ENCODE measurements at regions not wholly inside any gene's neighbourhood (a gene's known extent, or its start where the extent isn't known, plus 50 kb on each side); places are given as distances from the start of the nearest gene placed in this dataset.
A peak's percentile ranks its signal among the peaks of the same experiment; 100 is the strongest.

DNA sequence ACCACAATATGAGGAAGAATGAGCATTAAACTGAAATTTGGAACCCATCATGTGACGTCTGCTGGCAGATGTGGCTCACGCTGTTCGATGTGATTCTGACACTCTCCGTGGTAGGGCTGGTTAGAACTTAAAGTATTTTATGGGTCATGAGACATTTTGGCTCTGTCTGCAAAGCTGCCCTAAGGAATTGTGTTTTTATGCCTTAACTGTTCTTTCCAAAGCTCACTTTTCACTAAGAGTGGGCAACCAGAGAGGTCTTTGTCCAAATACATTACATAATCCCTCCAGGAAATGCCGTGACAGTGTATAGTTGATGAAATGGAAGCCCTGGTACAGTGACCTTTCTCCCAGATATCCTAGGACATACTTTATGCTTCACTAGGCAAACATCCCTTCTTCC lies 119.1 kb downstream of the AQP4 start:
- peak overlapping the region; percentile 9 for H3K4me3 ChIP-seq (ENCODE audit: low read depth, low read length)
- peak; percentile 24 for DNase-seq (ENCODE audit: low read depth)
- TF ChIP-seq, protein P1, sequence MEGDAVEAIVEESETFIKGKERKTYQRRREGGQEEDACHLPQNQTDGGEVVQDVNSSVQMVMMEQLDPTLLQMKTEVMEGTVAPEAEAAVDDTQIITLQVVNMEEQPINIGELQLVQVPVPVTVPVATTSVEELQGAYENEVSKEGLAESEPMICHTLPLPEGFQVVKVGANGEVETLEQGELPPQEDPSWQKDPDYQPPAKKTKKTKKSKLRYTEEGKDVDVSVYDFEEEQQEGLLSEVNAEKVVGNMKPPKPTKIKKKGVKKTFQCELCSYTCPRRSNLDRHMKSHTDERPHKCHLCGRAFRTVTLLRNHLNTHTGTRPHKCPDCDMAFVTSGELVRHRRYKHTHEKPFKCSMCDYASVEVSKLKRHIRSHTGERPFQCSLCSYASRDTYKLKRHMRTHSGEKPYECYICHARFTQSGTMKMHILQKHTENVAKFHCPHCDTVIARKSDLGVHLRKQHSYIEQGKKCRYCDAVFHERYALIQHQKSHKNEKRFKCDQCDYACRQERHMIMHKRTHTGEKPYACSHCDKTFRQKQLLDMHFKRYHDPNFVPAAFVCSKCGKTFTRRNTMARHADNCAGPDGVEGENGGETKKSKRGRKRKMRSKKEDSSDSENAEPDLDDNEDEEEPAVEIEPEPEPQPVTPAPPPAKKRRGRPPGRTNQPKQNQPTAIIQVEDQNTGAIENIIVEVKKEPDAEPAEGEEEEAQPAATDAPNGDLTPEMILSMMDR (IDR thresholded peaks at IDR 0.05; ENCODE audit: low read depth, low read length, missing control alignments) = no peak
- in situ Hi-C loops (cut with HindIII; ENCODE audit: low sequenced_read_pairs) = no loop called here

GRCh38 chr18:26745288-26746181 lies 120.0 kb downstream of the AQP4 start:
- DNase-seq (ENCODE audit: low read depth) = no peak

GRCh38 chr18:26741758-26742157 lies 123.7 kb downstream of the AQP4 start:
- in situ Hi-C loops (cut with HindIII; ENCODE audit: low sequenced_read_pairs) = no loop called here
- DNase-seq (ENCODE audit: low read depth) = no peak
- TF ChIP-seq, protein P1 (IDR thresholded peaks at IDR 0.05; ENCODE audit: low read depth, low read length, missing control alignments) = no peak
- no peak overlapping the region for H3K4me3 ChIP-seq (ENCODE audit: low read depth, low read length)

More at GRCh38 chr18:26745288-26746181, 120.0 kb downstream of the AQP4 start:
- in situ Hi-C loops (cut with HindIII; ENCODE audit: low sequenced_read_pairs) = no loop called here
- TF ChIP-seq, protein P1 (IDR thresholded peaks at IDR 0.05; ENCODE audit: low read depth, low read length, missing control alignments) = no peak
- H3K4me3 ChIP-seq (ENCODE audit: low read depth, low read length) = no peak overlapping the region

DNA sequence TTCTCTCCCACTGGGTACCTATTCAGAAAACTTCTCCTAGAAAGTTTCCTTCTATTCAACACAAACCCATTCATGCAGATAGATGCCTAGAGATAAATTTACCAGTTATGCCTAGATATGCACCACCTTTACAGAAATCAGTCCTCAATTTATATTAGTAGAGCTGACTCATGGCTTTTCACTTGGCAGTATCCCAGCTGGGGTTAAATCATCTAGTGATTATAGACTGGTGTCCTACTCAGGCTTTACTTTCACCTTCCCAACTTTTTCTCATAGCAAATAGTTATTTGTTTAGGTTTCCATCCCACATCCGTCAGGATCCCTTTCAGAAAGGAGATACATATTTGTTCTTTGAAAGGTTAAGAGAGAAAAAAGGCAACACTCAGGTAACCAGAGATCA lies 124.5 kb downstream of the AQP4 start:
- TF ChIP-seq, protein P1 (IDR thresholded peaks at IDR 0.05; ENCODE audit: low read depth, low read length, missing control alignments) = no peak
- DNase-seq (ENCODE audit: low read depth) = no peak
- H3K4me3 ChIP-seq (ENCODE audit: low read depth, low read length) = no peak overlapping the region
- in situ Hi-C loops (cut with HindIII; ENCODE audit: low sequenced_read_pairs) = no loop called here

- H3K4me3 ChIP-seq (ENCODE audit: low read depth, low read length) = no peak overlapping the region
- no peak for DNase-seq (ENCODE audit: low read depth)
- in situ Hi-C loops (cut with HindIII; ENCODE audit: low sequenced_read_pairs) = no loop called here
- TF ChIP-seq, protein P1 (IDR thresholded peaks at IDR 0.05; ENCODE audit: low read depth, low read length, missing control alignments) = no peak
Measured at GRCh38 chr18:26740396-26740795, 125.1 kb downstream of the AQP4 start.

GRCh38 chr18:26738706-26739105 lies 126.8 kb downstream of the AQP4 start:
- H3K4me3 ChIP-seq (ENCODE audit: low read depth, low read length) = no peak overlapping the region
- no peak for DNase-seq (ENCODE audit: low read depth)
- in situ Hi-C loops (cut with HindIII; ENCODE audit: low sequenced_read_pairs) = no loop called here
- TF ChIP-seq, protein P1 (IDR thresholded peaks at IDR 0.05; ENCODE audit: low read depth, low read length, missing control alignments) = no peak

All from astrocyte of the cerebellum (primary cell).